ENCODE measurements at regions not wholly inside any gene's neighbourhood (a gene's known extent, or its start where the extent isn't known, plus 50 kb on each side); places are given as distances from the start of the nearest gene placed in this dataset.

GRCh38 chr12:123061441-123062205 is 81.1 kb downstream of the ARL6IP4 start:
- no peak for TF ChIP-seq CTCF (IDR thresholded peaks at IDR 0.05; ENCODE audit: low read depth, low read length)
- H3K27me3 ChIP-seq, result no peaks in the 10 kb centered on the region
- peaks cover 10% of the 10 kb centered on the region for H3K4me1 ChIP-seq
- no peaks in the 10 kb centered on the region for H3K9me3 ChIP-seq
- no peak for DNase-seq
- no peak overlapping the region for H3K4me3 ChIP-seq (ENCODE audit: low read depth, low read length)
- H3K36me3 ChIP-seq, result no peaks in the 10 kb centered on the region

GRCh38 chr12:123059500-123059899 is 79.0 kb downstream of the ARL6IP4 start:
- no peak for DNase-seq
- no peaks in the 10 kb centered on the region for H3K36me3 ChIP-seq
- H3K27me3 ChIP-seq, result no peaks in the 10 kb centered on the region
- peaks cover 10% of the 10 kb centered on the region for H3K4me1 ChIP-seq
- H3K4me3 ChIP-seq (ENCODE audit: low read depth, low read length), result no peak overlapping the region
- no peaks in the 10 kb centered on the region for H3K9me3 ChIP-seq
- TF ChIP-seq CTCF (IDR thresholded peaks at IDR 0.05; ENCODE audit: low read depth, low read length), result no peak

- DNase-seq, result no peak
- Histone ChIP-seq H3K27me3 (no peaks in the 10 kb centered on the region), H3K36me3 (no peaks in the 10 kb centered on the region), H3K4me3 (ENCODE audit: low read depth, low read length) (no peak overlapping the region), H3K9me3 (no peaks in the 10 kb centered on the region), H3K4me1 (peaks cover 10% of the 10 kb centered on the region)
- TF ChIP-seq CTCF (IDR thresholded peaks at IDR 0.05; ENCODE audit: low read depth, low read length), result no peak
These were observed 78.5 kb downstream of the ARL6IP4 start for GRCh38 chr12:123058980-123059379.

- DNase-seq, result no peak
- H3K36me3 ChIP-seq, result no peaks in the 10 kb centered on the region
- H3K4me1 ChIP-seq, result peaks cover 9% of the 10 kb centered on the region
- TF ChIP-seq CTCF (IDR thresholded peaks at IDR 0.05; ENCODE audit: low read depth, low read length), result no peak
- H3K4me3 ChIP-seq (ENCODE audit: low read depth, low read length), result no peak overlapping the region
- no peaks in the 10 kb centered on the region for H3K27me3 ChIP-seq
- no peaks in the 10 kb centered on the region for H3K9me3 ChIP-seq
These were observed 78.0 kb downstream of the ARL6IP4 start for GRCh38 chr12:123058481-123058880.

- Histone ChIP-seq H3K27me3 (no peaks in the 10 kb centered on the region), H3K9me3 (no peaks in the 10 kb centered on the region), H3K36me3 (no peaks in the 10 kb centered on the region), H3K4me3 (ENCODE audit: low read depth, low read length) (no peak overlapping the region), H3K4me1 (peaks cover under 1% of the 10 kb centered on the region; the same call in 1 of the 2 replicates)
- TF ChIP-seq CTCF (IDR thresholded peaks at IDR 0.05; ENCODE audit: low read depth, low read length), result no peak
- DNase-seq, result no peak
These were observed 77.2 kb downstream of the ARL6IP4 start for GRCh38 chr12:123057513-123058265.

- no peak for TF ChIP-seq CTCF (IDR thresholded peaks at IDR 0.05; ENCODE audit: low read depth, low read length)
- DNase-seq, result no peak
- no peak overlapping the region for H3K4me3 ChIP-seq (ENCODE audit: low read depth, low read length)
- H3K27me3 ChIP-seq, result no peaks in the 10 kb centered on the region
- H3K9me3 ChIP-seq, result no peaks in the 10 kb centered on the region
- H3K4me1 ChIP-seq, result no peaks in the 10 kb centered on the region
- H3K36me3 ChIP-seq, result no peaks in the 10 kb centered on the region
These were observed 76.2 kb downstream of the ARL6IP4 start for GRCh38 chr12:123056709-123057108.

Measured in BE2C (cell line).